SU-DHL-6 (cell line): ENCODE measurements at regions not wholly inside any gene's neighbourhood (a gene's known extent, or its start where the extent isn't known, plus 50 kb on each side); places are given as distances from the start of the nearest gene placed in this dataset.
"Not testable (repeated sequence)": the region's sequence is repeated elsewhere in the genome, so short reads cannot be mapped to it uniquely, and the experiment has no call there.

Experiments used
- H2AFZ ChIP-seq: fragments of 200-600 bp; sonication (generic); 2 replicates; pipeline ENCODE4 v1.6.1; 2014; ENCODE audit warnings: low read depth, mild to moderate bottlenecking, moderate library complexity, mixed read lengths, antibody characterized with exemption, low read length; ENCODE audit not compliant: severe bottlenecking
- H3F3A ChIP-seq: fragments of 200-600 bp; shearing (Covaris generic); 2 replicates; pipeline ENCODE4 v1.6.0; 2016; ENCODE audit warnings: antibody characterized with exemption, mild to moderate bottlenecking; ENCODE audit not compliant: insufficient read depth
- H3K27ac ChIP-seq: fragments of 200-600 bp; sonication (generic); 2 replicates; pipeline ENCODE4 v1.5.1; 2016; ENCODE audit warnings: low read depth, mild to moderate bottlenecking, low read length, moderate library complexity, mixed read lengths
- H3K27me3 ChIP-seq: fragments of 200-600 bp; sonication (generic), shearing (Covaris generic); 2 replicates; pipeline ENCODE4 v1.6.0; 2014; ENCODE audit warnings: mild to moderate bottlenecking, low read length
- H3K36me3 ChIP-seq: fragments of 200-600 bp; sonication (generic); 2 replicates; pipeline ENCODE4 v1.6.1; 2014; ENCODE audit warnings: mild to moderate bottlenecking, low read length, mixed read lengths
- H3K4me2 ChIP-seq: fragments of 300-600, 200-600 bp; shearing (Covaris generic), sonication (generic); 2 replicates; pipeline ENCODE4 v1.6.0; 2014; ENCODE audit warnings: low read length, low read depth, mild to moderate bottlenecking; ENCODE audit not compliant: poor library complexity, severe bottlenecking
- H3K4me3 ChIP-seq: fragments of 200-600 bp; sonication (generic); 2 replicates; pipeline ENCODE4 v1.5.1; 2014; ENCODE audit warnings: antibody characterized with exemption, low read length, mild to moderate bottlenecking, mixed read lengths; ENCODE audit not compliant: insufficient read depth, poor library complexity, severe bottlenecking
- H3K79me2 ChIP-seq: fragments of 200-600 bp; sonication (generic); 2 replicates; pipeline ENCODE4 v1.6.1; 2014; ENCODE audit warnings: mild to moderate bottlenecking, low read length, moderate library complexity; ENCODE audit not compliant: insufficient read depth
- H3K9ac ChIP-seq: fragments of 200-600 bp; sonication (generic); 2 replicates; pipeline ENCODE4 v1.7.0; 2014; ENCODE audit warnings: mild to moderate bottlenecking, low read length
- H3K9me2 ChIP-seq: fragments of 200-600 bp; sonication (generic); replicated peaks from 2 replicates; pipeline ENCODE4 v1.6.1; 2014; ENCODE audit warnings: low read length; ENCODE audit not compliant: insufficient read depth
- H3K9me3 ChIP-seq: fragments of 200-600 bp; sonication (generic); 2 replicates; pipeline ENCODE4 v1.6.1; 2014; ENCODE audit warnings: low read length, mixed read lengths; ENCODE audit not compliant: insufficient read depth
- H4K20me1 ChIP-seq: fragments of 200-600 bp; sonication (generic); 2 replicates; pipeline ENCODE4 v1.6.1; 2014; ENCODE audit warnings: low read depth, mild to moderate bottlenecking, antibody characterized with exemption, low read length, moderate library complexity, mixed read lengths
- CTCF ChIP-seq: fragments of 200-600 bp; sonication (generic); IDR thresholded peaks from one replicate; pipeline ENCODE4 v1.5.1; 2017; ENCODE audit warnings: antibody characterized with exemption, mild to moderate bottlenecking, low read length, moderate library complexity; ENCODE audit not compliant: insufficient read depth, poor library complexity, severe bottlenecking
- EZH2phosphoT487 ChIP-seq: fragments of 200-600 bp; sonication (generic), shearing (Covaris generic); conservative IDR thresholded peaks from 2 replicates; pipeline ENCODE4 v1.6.1; 2018; ENCODE audit warnings: mild to moderate bottlenecking, antibody characterized with exemption, low read length, moderate library complexity, mixed read lengths

DNA sequence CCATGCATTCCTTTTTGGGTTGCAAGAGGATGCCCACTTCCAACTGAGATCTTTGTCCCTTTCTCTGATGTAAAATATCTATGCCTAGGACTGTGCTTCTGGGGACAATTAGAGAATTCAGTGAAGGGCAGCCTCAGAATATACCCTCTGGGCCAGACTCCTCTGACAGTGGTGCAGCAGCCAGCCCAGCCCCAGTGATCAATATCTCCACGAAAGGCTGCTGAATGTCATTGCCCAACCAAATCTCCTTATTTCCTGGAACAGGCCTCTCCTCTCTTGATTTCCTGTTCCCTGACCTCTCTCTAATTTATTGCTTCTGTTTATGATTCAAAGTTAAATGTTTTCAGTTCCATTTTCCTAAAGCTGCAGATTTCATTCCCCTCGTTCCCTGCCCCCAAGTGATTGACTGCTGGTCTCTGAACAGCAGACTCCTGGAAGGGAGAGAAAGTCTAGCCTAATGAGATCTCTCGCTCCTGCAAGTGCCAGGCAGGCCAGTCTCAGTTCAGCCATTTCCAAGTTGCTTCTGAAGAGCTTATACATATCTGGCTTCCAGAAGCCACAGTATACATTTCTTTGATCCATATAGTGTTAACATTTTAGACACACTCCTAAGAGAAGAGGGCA is 104.4 kb upstream of the SALL1 start:
- H3K27ac ChIP-seq, result no peak overlapping the region
- TF ChIP-seq CTCF (no peak), EZH2phosphoT487 (no peak)
- no peaks in the 10 kb centered on the region for H3K27me3 ChIP-seq
- H3K9me2 ChIP-seq, result no peaks in the 10 kb centered on the region
- H2AFZ ChIP-seq, result no peak overlapping the region
- no peak overlapping the region for H3K4me3 ChIP-seq
- H3K36me3 ChIP-seq, result no peaks in the 10 kb centered on the region
- H3K4me2 ChIP-seq, result no peak overlapping the region
- H3F3A ChIP-seq, result no peaks in the 10 kb centered on the region
- H3K79me2 ChIP-seq, result no peaks in the 10 kb centered on the region
- no peaks in the 10 kb centered on the region for H4K20me1 ChIP-seq
- H3K9ac ChIP-seq, result no peak overlapping the region
- no peaks in the 10 kb centered on the region for H3K9me3 ChIP-seq

DNA sequence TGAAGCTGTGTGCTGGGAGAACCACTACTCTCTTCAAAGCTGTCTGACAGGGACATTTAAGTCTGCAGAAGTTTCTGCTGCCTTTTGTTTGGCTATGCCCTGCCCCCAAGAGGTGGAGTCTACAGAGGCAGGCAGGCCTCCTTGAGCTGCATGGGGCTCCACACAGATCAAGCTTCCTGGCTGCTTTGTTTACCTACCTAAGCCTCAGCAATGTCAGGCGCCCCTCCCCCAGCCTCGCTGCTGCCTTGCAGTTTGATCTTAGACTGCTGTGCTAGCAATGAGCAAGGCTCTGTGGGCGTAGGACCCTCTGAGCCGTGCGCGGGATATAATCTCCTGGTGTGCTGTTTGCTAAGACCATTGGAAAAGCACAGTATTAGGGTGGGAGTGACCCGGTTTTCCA is 103.3 kb upstream of the SALL1 start:
- H3K79me2 ChIP-seq, H3K4me2 ChIP-seq, H3K9ac ChIP-seq, H3K4me3 ChIP-seq, H3F3A ChIP-seq, H3K27me3 ChIP-seq, H3K27ac ChIP-seq, H3K9me3 ChIP-seq, H3K9me2 ChIP-seq, H4K20me1 ChIP-seq, H2AFZ ChIP-seq, H3K36me3 ChIP-seq: not testable (repeated sequence)

GRCh38 chr16:51248217-51248616 is 97.1 kb upstream of the SALL1 start:
- H4K20me1 ChIP-seq, result no peaks in the 10 kb centered on the region
- H3K9me3 ChIP-seq, result no peaks in the 10 kb centered on the region
- no peak for TF ChIP-seq EZH2phosphoT487
- TF ChIP-seq CTCF, result no peak
- H3K27ac ChIP-seq, result no peak overlapping the region
- H3F3A ChIP-seq, result no peaks in the 10 kb centered on the region
- no peak overlapping the region for H3K9ac ChIP-seq
- H3K79me2 ChIP-seq, result no peaks in the 10 kb centered on the region
- H3K4me3 ChIP-seq, result no peak overlapping the region
- H3K27me3 ChIP-seq, result no peaks in the 10 kb centered on the region
- H3K4me2 ChIP-seq, result no peak overlapping the region
- no peak overlapping the region for H2AFZ ChIP-seq
- H3K36me3 ChIP-seq, result no peaks in the 10 kb centered on the region
- no peaks in the 10 kb centered on the region for H3K9me2 ChIP-seq

DNA sequence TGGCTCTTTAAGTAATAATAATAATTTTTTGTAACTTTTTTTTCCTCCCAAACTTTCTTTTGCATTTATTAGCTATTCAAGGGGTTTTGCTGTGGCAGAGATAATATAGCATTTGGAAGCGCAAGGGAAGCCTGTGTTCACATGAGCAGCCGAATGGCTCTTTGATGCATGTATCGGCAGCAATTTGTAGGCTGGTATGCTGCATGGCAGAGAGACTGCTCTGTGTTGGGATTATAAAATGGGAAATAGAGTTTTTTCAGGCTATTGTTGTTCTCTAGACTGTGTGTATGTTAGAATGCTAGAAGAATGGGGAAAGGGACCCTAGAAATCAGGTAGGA is 94.6 kb upstream of the SALL1 start:
- Histone ChIP-seq H3F3A (no peaks in the 10 kb centered on the region), H2AFZ (no peak overlapping the region), H3K27ac (no peak overlapping the region), H3K36me3 (no peaks in the 10 kb centered on the region), H3K9me3 (no peaks in the 10 kb centered on the region), H3K4me2 (no peak overlapping the region), H3K4me3 (no peak overlapping the region), H3K27me3 (no peaks in the 10 kb centered on the region), H3K9ac (no peak overlapping the region), H3K9me2 (no peaks in the 10 kb centered on the region), H4K20me1 (no peaks in the 10 kb centered on the region), H3K79me2 (no peaks in the 10 kb centered on the region)
- no peak for TF ChIP-seq CTCF
- TF ChIP-seq EZH2phosphoT487, result no peak
